ENCODE measurements at regions not wholly inside any gene's neighbourhood (a gene's known extent, or its start where the extent isn't known, plus 50 kb on each side); places are given as distances from the start of the nearest gene placed in this dataset.

GRCh38 chr6:56851541-56852259 is 103.2 kb upstream of the BEND6 start:
- TF ChIP-seq POLR2A (IDR thresholded peaks at IDR 0.05; ENCODE audit: low read length) (no peak), GATA1 (IDR thresholded peaks at IDR 0.05; ENCODE audit: low read depth, low read length) (no peak)

All from erythroblast (primary cell).